Activated T-helper 1 cell treated with anti-CD3 and anti-CD28 coated beads, Interleukin-2, amount 50 U/mL, for 16 hours (primary cell): ENCODE measurements at regions not wholly inside any gene's neighbourhood (a gene's known extent, or its start where the extent isn't known, plus 50 kb on each side); places are given as distances from the start of the nearest gene placed in this dataset.

Experiments used
- DNase-seq, 2 donors: peaks; one replicate each; pipeline ENCODE4 v3.0.0-alpha.2; 2020; ENCODE audit warnings: low read depth in 1 of 2, low spot score in 1 of 2

DNA sequence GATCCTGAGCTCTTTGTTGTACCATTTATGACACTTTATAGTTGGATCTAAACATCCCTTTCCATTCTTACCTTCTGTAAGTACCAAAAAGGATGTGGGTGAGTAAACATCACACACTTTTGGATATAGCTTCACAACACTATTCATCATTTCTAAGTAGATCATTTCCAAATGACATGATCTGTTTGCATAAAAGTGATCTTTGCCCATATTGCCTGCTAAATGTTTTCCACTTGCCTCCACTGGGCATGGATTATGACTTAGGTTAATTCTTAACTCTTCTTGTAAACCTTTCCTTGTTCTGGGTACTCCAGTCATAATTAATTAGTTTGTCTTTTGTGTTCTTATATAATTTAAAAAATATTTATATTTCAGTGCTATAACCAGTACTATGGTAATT is 244.9 kb upstream of the AGA start:
- DNase-seq, result no peak

DNA sequence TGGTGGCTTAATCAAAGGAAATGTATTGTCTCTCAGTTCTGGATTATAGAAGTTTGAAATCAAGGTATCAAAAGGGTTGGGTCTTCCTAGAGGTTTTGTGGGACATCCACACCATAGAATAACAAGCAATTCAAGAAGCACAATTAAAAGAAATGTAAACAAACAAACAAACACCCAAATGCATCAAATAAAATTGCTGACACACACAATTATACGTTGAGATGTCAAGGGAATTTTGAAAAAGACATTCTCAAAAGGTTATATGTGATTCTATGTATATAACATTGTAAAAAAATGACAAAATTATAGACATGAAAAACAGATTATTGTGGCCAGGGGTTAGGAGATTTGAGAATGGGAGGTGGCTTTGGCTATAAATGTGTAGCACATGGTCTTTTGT is 250.7 kb upstream of the AGA start:
- DNase-seq, result no peak

DNA sequence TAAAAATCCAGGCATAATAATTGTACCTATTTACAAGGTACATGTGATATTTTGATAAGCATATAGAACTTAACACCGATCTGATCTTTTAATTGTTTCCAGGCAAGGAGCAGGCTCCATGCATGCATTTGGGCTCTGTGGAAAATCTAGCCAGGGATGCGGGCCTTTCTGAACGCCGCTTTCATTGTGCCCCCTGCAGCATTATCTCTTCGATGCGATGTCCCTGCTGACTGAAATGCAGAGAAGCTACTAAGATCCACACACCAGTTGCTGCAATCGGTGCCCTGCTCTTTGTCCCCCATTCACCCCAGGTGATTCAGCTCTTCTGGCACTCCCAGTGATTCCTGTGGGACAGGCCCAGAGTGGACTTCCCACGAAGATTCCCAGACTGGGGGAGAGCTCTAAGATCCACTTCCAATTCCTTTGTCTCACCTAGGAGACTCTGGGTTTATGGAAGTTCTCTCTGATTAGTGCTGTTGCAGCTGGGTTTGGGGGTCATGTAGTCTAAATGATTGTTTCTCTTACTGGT is 254.3 kb upstream of the AGA start:
- no peak for DNase-seq

DNA sequence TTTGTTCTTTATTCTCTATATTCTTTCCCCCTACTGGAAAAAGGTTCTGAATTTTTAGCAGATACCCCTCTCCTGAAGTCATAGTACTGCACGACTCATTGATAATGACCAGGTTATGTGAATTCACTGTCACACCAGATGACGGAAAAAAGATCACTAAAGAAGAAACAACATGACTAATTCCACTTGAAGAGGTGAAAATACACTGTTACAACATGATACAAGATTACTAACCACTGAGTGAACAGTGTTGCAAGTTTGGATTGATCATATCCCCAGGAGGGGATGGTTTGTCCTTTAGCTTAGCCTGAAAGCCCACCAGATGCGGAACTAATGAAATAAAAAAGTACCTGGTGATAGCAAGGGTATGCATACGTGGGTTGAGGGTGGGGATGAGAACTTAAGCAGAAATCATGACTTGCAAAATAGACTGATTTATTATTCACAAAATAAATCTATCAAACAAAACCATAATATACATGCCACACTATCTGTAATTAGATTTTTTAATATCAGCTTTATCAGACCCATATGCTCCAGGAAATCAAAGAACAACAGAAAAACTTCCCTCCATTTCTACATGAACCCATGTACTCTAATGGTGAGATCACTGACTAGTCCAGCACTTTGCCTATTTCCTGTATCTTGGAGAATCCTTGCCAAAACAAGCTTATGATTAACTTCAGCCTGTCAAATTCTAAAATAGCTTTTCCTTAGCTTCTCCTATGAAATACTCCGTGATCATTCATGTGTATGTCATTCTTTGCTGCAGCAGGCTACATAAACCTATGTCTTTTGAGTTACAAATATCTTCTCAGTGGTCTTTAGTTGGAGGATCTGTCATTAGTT is 257.4 kb upstream of the AGA start:
- DNase-seq, result no peak

DNA sequence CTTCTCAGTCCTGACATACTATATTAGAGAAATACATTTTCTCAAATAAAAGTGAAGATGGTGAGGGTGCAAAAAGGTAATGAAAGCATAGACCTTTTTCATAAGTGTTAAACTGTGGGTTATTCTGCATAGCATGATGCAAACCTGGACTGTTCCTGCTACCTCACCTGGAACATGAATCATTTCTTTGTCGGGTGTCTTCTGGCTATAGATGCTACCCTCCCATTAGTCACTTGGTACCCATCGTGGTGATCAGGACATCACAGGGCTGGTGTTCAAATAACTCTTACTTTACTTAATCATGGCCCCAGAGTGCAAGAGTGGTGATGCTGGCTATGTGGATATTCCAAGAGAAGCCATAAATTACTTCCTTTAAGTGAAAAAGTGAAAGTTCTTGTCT is 264.7 kb upstream of the AGA start:
- DNase-seq, result no peak

DNA sequence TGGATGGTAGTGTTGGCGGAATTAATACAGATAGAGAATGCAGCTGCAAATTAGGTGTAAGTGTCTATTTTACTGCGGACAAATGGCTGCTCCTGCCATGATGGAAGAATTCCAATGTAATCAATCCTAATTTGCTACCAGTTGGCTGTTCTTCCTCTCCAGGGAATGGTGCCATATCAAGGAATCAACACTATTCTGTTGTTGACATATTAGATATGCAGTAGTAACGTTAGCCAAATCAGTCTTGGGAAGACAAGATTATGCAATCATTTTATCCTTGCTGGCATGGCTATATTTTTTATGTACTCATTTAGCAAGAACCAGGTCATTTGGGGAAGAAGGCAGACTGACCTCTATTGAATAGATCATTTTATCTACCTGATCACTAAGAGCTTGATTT is 271.2 kb upstream of the AGA start:
- DNase-seq, result no peak

DNA sequence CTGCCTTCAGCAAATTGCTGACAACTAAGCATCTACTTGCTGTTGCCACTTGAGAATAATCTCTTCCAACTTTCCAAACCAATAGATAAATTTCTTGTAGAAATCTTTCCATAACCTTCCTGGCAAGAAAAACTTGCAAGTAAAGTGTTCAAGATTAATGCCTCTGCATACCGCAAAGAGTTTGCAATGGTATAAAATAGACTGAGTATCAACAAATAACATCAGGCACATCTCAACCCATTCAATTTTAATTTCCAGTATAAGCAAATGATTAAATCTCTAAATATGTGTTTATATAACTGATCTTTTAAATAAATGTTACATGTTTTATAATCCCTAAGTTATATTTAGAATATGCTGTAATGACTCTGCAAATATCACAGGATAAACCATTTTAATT is 275.2 kb upstream of the AGA start:
- no peak for DNase-seq

DNA sequence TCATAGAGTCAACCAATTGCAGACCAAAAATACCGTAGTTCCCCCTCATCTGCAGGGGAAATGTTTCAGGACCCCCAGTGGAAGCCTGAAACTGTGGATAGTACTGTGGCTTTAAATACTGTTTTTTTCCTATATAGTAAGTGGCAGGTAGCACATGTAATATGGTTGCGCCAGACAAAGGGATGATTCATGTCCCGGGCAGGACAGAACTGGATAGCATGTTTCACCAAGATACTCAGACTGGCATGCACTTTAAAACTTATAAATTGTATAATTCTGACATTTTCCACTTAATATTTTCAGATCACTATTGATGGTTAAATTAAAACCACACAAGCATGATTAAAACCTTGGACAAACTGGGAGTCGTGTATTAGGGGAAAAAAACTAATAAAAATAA is 276.3 kb upstream of the AGA start:
- no peak for DNase-seq

DNA sequence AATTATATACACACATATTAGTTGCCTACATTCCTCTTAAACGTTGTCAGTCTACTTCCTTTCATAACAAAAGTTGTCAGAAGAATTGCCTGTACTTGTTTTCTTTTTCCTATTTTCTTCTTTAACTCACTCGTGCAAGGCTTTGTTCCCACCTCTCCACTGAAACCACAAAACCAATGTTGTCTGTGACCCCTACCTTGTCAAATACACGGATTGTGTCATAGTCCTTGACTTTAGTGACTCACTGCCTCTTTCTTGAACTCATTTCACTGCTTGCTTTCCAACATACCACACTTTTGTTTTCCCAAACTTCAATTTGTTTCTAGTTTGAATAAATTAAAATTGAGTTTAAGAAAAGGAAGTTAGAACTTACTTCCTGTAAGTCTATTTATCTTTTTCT is 283.9 kb upstream of the AGA start:
- DNase-seq, result no peak

DNA sequence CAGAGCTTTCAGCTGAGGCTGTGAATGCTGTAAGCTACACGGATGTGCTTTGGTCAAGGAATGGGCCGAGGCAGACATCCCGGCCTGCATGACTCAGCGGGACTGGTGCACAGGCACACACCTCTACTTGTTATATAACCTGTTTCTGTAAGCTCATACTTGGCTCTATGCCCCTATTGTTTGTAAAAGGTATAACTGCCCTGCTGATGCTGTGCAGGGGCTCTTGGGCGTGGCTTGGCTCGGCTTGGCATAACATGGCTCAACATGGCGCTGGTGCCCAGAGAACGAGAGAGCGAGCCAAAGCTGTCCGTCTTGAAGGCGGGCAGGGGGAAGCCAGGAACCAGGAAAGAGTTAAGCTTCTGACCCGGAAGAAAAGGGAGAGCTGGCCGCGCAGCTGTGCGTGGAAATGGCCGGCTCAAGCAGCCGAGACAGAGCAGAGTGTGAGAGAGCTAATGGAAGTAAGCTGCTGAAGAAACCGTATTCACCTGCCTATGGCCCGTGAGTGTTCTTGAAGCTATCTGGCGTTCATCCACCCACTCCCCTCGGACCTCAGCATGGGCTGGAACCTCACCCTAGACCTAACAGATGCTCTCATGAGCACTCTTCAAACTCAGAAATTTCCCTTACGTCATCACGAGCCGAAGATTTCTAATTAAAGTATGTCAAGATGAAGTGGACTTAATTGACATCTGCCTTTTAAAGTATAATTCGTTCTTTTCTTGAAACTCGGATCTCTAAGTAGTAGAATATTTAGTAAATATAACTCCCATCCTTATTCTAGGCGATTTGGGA is 286.3 kb upstream of the AGA start:
- DNase-seq, result no peak

DNA sequence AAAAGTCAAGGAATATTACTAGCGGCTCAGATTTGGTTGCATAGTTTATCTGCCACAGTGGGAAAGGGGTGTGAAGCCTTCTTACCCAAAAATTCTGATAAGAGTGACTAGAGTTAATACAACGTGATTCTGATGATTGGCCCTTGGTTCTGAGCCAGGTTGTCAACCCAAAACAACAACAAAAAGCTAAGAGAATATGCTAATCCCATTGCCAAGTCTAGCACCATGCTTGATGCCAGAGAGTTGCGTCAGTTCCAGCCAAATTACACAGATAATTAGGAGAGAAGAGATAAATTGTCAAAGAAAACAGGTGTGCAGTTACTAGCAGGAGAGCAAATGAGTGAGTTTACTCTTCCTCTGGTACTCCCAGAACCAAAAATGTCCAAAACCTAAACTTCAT is 287.4 kb upstream of the AGA start:
- no peak for DNase-seq

DNA sequence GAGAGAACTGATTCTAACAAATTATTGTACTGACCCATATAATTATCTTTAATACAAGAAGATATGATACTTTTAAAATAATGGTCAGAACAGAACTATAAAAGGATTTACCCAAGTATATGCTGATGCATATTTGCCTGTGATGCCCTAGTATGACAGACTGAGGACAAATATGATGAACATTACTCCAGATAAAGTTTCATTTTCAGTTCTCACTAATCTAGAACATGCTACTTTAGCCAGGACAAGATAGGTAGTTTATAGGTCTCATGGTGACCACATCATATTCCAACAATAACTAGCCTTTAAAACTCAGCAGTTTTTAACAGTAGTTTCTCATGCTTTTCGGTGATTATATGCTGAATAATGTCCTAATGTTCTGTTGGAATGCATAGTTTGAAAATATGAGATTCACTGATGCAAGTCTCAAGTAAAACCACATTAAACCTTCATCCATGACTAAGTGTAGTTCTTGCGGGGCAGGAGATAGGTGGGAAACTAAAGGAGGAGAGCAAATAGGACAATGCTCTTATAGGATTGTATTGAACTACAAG is 295.2 kb upstream of the AGA start:
- no peak for DNase-seq

DNA sequence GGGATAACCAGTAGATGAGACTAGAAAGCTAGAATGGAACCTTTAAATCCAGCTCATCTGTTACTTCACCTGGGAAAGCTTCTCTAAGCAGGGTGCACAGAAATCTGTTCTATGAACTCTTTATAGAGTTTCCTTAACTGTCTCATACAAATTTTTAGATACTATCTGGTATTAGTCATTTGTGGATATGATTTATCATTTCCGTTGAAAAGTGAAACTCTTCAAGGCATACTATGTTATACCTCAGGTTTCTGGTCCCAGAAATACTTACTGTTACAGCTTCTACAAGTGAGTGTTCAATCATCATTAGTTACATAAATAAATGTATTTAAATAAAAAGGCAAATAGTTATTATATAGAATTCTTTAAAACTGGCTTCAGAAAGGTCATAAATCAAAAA is 298.3 kb upstream of the AGA start:
- DNase-seq, result no peak

DNA sequence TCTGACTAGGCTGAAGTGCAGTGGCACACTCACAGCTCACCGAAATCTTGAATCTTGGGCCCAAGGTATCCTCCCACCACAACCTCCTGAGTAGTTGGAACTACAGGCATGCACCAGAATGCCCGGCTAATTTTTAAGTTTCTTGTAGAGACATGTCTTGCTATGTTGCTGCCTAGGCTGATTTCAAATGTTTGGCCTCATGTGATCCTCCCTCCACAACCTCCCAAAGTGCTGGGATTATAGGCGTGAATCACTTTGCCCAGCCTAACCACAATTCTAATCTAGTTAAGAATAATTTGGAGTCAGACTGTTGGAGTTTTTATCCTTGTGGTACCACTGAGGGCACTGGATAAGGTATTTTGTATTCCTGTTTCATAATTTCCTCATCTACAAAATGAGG is 317.5 kb upstream of the AGA start:
- no peak for DNase-seq

DNA sequence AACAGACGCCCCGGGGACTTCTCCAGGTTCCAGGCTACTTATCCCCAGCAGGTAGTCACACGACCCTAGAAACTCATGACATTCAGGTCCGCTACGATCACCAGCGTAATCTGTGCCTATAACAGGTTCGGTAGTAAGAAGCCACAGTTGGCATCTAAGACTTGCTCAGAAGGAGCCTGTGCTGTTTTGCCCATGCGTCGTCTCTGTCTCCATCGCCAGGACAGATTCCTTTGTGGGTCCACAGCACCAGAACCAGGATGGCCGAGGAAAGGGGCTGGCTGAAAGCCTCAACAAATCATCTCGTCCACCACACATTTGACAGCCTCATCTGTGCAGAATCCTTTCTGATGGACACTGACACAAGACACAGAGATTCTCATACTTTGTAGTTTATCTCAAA is 319.5 kb upstream of the AGA start:
- no peak for DNase-seq

DNA sequence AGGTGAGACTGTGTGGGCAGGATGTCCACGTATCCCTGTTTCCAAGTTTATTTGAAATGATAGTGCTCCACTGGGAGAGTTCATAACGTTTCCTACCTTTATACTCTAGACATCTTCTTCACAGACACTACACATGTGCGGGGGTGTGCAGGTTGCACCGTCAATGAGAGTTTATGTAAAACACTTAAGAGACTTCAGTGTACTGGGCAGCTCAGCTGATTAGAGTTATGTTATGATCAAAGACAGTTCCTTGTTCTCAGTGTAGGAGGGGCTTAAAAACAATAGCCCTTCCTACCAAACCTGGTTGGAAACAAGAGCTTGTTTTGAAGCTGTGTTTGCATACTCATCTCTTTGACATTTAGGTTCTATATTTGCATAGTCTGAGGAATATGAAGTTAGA is 326.9 kb upstream of the AGA start:
- no peak for DNase-seq

DNA sequence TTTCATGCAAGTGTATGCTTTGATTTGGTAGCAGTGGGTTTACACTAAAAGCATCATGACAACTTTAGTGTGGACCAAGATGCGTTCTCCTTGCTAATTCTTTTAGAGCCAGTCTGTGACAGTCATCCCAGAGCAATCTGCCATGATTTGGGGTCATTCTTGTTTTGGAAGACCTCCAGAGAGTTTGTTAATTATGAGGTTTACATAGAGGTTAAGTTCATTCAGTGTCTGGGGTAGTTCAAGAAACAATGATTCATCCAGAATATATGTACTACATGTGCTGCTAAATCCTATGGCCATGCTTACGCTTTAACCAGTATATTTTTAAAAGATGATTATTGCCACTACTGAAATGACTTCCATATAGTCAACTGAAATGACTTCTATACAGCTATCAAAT is 328.5 kb upstream of the AGA start:
- no peak for DNase-seq

DNA sequence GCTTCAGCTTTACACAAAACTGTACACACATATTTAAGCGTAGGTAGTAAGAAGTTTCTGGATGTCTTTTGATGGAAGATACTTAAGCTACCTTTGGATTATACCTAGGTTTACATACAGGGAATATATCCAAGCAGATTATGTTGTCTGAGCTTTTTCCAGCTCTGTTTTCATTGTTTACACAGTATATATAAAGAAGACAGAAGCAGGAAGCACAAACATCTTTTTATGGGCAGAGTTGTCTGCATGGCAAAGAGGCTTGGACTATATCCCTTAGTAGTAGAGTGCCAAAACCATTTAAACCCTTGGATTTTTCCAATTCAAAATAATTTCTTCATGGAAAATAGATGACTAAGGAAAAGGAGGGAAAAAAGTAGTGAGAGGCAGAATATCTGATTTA is 329.4 kb upstream of the AGA start:
- no peak for DNase-seq

DNA sequence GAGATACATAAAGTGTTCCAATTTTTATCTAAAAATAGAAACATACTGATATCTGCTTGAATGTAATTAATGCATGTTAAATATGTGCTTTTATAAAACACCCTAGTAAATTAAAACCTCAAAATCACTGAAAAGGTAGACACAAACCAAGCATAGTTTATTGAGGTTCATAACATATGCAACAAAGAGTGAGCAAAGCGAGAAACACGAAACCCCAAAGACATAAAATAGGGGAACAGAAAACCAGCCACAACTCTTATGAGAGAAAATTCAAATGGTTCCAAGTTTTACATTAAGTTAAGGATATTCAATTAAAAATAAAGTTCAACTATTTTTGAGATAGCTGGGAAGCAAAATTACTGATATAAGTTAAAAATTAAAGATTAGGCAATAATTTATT is 336.4 kb upstream of the AGA start:
- no peak for DNase-seq

DNA sequence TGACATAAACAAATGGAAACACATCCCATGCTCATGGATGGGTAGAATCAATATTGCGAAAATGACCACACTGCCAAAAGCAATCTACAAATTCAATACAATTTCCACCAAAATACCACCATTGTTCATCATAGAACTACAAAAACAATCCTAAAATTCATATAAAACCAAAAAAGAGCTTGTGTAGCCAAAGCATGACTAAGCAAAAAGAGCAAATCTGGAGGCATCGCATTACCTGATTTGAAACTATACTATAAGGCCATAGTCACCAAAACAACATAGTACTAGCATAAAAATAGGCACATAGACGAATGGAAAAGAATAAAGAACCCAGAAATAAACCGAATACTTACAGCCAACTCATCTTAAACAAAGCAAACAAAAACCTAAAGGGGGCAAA is 342.8 kb upstream of the AGA start:
- no peak for DNase-seq

DNA sequence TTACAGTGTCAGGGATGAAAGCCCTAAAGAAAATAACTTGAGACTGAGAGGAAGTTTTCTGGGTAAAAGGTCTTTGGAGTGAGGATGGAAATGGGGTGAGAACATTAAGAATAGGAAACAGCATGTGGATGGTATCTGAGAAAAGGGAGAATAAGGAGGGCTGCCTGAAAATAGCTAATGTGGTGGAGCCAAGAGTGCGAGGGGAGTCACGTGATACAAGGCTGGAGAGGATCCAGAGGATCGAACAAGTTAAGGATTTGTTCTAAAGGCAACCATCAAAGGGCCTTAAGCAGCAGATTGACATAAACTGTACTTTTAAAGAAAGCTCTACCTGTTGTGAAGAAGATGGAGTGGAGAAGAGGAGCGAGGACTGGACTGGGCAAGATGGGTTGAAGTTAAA is 347.4 kb upstream of the AGA start:
- no peak for DNase-seq

DNA sequence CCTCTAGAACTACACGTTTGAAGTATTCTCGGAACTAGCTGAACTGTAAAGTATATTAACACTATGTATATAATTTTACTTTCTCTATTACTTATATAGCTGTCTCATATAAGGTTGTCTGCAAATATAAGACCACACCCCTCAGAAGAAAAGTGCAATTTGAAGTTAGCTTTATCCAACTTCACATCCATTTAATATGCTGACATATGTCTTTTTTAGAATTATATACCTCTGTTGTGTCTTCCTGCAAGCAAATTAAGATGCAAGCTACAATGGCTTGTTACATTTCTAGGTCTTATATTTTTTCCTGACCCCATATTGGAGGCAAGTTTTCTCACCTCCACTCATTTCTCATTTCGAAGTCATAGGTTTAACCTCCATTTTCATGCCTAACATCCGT is 349.0 kb upstream of the AGA start:
- DNase-seq, result no peak
